Calu3 (cell line): ENCODE measurements at regions not wholly inside any gene's neighbourhood (a gene's known extent, or its start where the extent isn't known, plus 50 kb on each side); places are given as distances from the start of the nearest gene placed in this dataset.

Experiments
- BruUV-seq: library from RNA; stranded (reverse); fragments of 400-500 nt; replicated peaks from 2 replicates; lab custom pipeline; 2021; lab: Mats Ljungman, UMichigan
- CTCF ChIA-PET: fragments of 300-600 bp; sonication (Branson Sonifier 250); formaldehyde crosslinking; loops from one replicate; lab custom pipeline; 2022; ENCODE audit warnings: antibody characterized with exemption; lab: Charles Lee
- DNase-seq: peaks from one replicate; pipeline ENCODE4 v3.0.0; 2022
- H3K27ac Mint-ChIP-seq: one replicate; pipeline ENCODE4 v1.8.0; 2022; ENCODE audit warnings: mixed read lengths; ENCODE audit not compliant: unreplicated experiment
- H3K27me3 Mint-ChIP-seq: one replicate; pipeline ENCODE4 v1.8.0; 2022; ENCODE audit warnings: mixed read lengths; ENCODE audit not compliant: unreplicated experiment
- H3K36me3 Mint-ChIP-seq: one replicate; pipeline ENCODE4 v1.8.0; 2022; ENCODE audit warnings: mild to moderate bottlenecking, moderate library complexity, mixed read lengths; ENCODE audit not compliant: insufficient read depth, unreplicated experiment
- H3K4me1 Mint-ChIP-seq: one replicate; pipeline ENCODE4 v1.8.0; 2022; ENCODE audit warnings: mild to moderate bottlenecking, low read depth, mixed read lengths; ENCODE audit not compliant: unreplicated experiment
- H3K4me3 Mint-ChIP-seq: one replicate; pipeline ENCODE4 v1.8.0; 2022; ENCODE audit warnings: mild to moderate bottlenecking, low read depth, moderate library complexity, mixed read lengths; ENCODE audit not compliant: unreplicated experiment
- H3K9me3 Mint-ChIP-seq: one replicate; pipeline ENCODE4 v1.8.0; 2022; ENCODE audit warnings: low read depth, mixed read lengths; ENCODE audit not compliant: unreplicated experiment
- intact Hi-C: fragments of 100-400 bp; cut with micrococcal nuclease; formaldehyde crosslinking; loops from one replicate; pipeline ENCODE4 v1.10.0; 2022; ENCODE audit not compliant: unreplicated experiment
- TF ChIP-seq, protein P1 (sequence below): fragments of 200-600 bp; IDR thresholded peaks from one replicate; pipeline ENCODE4 v1.8.0; 2022; ENCODE audit warnings: antibody characterized with exemption; ENCODE audit not compliant: unreplicated experiment

DNA sequence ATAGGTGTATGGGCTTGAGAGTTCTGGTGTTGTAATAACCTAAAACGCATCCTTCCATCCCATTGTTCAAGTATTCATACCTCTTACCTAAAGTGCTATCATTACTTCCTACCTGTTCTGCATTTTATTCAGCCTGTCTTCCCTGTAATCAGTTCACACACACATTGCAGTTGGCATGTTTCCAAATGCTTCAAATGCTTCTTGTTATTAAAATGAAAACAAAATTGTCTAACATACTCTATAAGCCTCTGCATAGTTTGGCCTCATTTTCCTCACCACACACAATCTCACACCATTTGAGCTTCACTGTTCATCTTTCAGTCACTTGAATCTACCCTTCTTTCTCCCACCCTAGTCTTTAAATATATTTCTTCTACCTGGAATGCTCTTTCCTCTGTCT is 1178.2 kb upstream of the NRXN1 start:
- CTCF ChIA-PET, result no interaction called here
- TF ChIP-seq, protein P1, sequence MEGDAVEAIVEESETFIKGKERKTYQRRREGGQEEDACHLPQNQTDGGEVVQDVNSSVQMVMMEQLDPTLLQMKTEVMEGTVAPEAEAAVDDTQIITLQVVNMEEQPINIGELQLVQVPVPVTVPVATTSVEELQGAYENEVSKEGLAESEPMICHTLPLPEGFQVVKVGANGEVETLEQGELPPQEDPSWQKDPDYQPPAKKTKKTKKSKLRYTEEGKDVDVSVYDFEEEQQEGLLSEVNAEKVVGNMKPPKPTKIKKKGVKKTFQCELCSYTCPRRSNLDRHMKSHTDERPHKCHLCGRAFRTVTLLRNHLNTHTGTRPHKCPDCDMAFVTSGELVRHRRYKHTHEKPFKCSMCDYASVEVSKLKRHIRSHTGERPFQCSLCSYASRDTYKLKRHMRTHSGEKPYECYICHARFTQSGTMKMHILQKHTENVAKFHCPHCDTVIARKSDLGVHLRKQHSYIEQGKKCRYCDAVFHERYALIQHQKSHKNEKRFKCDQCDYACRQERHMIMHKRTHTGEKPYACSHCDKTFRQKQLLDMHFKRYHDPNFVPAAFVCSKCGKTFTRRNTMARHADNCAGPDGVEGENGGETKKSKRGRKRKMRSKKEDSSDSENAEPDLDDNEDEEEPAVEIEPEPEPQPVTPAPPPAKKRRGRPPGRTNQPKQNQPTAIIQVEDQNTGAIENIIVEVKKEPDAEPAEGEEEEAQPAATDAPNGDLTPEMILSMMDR, result no peak
- H3K36me3 Mint-ChIP-seq, result no peaks in the 10 kb centered on the region
- no peaks in the 10 kb centered on the region for H3K27me3 Mint-ChIP-seq
- peaks cover 8% of the 10 kb centered on the region for H3K9me3 Mint-ChIP-seq
- no peak for DNase-seq
- intact Hi-C loops, result no loop called here
- BruUV-seq, result no TSS peak
- H3K4me3 Mint-ChIP-seq, result no peak overlapping the region
- no peak overlapping the region for H3K27ac Mint-ChIP-seq
- H3K4me1 Mint-ChIP-seq, result no peaks in the 10 kb centered on the region

DNA sequence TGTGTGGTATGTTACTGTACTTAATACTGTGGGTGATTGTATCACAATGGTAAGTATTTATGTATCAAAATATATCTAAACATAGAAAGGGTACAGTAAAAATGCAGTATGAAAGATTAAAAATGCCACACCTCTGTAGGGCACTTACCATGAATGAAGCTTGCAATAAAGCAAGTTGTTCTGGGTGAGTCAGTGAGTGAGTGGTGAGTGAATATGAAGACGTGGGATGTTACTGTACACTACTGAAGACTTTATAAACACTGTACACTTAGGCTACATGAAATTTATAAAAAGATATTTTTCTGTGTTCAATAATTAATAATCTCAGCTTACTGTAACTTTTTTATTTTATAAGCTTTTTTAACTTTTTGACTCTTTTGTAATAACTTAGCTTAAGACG is 1162.4 kb upstream of the NRXN1 start:
- Mint-ChIP-seq H3K27me3 (no peaks in the 10 kb centered on the region), H3K4me3 (no peak overlapping the region), H3K27ac (no peak overlapping the region), H3K36me3 (no peaks in the 10 kb centered on the region), H3K9me3 (peaks cover 6% of the 10 kb centered on the region), H3K4me1 (no peaks in the 10 kb centered on the region)
- BruUV-seq, result no TSS peak
- intact Hi-C loops, result no loop called here
- CTCF ChIA-PET, result no interaction called here
- no peak for DNase-seq
- TF ChIP-seq, protein P1, result no peak

DNA sequence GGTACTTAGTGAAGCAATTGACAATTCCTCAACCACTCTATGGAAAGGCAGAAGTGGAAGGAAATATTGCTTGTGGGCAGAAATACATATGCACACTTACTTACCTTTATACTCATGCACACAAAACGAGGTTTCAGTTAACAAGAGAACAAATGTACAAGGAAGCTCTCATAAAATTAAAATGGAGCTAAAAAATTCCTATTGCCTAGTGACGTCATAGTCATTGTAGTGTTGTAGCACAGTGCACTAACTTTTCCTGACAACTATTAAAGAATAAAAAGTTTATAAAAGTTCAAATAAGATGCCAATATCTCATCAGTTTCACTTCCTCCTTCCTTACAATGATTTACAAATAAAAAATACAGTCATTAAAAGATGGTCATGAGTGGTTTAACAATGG is 1161.9 kb upstream of the NRXN1 start:
- TF ChIP-seq, protein P1, result no peak
- Mint-ChIP-seq H3K9me3 (peaks cover 5% of the 10 kb centered on the region), H3K4me3 (no peak overlapping the region), H3K27me3 (no peaks in the 10 kb centered on the region), H3K36me3 (no peaks in the 10 kb centered on the region), H3K27ac (no peak overlapping the region), H3K4me1 (no peaks in the 10 kb centered on the region)
- no TSS peak for BruUV-seq
- CTCF ChIA-PET, result no interaction called here
- intact Hi-C loops, result no loop called here
- no peak for DNase-seq

DNA sequence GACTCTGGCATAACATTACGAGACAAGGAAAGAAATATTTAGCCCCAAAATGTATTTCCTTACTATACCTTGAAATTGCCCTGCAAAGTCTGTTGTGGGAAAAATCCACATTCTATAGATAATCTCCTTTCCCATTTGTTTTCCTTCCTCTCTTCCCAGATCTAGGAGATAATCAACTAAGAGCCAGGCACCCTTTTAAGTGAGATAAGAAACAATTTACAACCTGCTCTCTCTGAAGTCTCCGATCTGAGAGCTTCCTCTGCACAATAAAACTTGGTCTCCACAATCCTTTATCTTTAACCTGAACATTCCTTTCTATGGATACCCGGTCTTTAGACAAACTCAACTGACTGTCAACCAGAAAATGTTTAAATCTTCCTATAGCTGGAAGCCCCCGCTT is 1160.7 kb upstream of the NRXN1 start:
- no peak for DNase-seq
- no peak overlapping the region for H3K27ac Mint-ChIP-seq

More for the DNA sequence above, 1160.7 kb upstream of the NRXN1 start:
- Mint-ChIP-seq H3K27me3 (no peaks in the 10 kb centered on the region), H3K4me1 (no peaks in the 10 kb centered on the region), H3K9me3 (peaks cover 5% of the 10 kb centered on the region), H3K4me3 (no peak overlapping the region), H3K36me3 (no peaks in the 10 kb centered on the region)
- TF ChIP-seq, protein P1, result no peak
- CTCF ChIA-PET, result no interaction called here
- BruUV-seq, result no TSS peak
- intact Hi-C loops, result no loop called here
